NCI-H1436 treated with DMSO at 0.1 percent for 48 hours (cell line): ENCODE measurements at regions not wholly inside any gene's neighbourhood (a gene's known extent, or its start where the extent isn't known, plus 50 kb on each side); places are given as distances from the start of the nearest gene placed in this dataset.

Experiments used
- DNase-seq: peaks from one replicate; lab custom pipeline; 2025; lab: John Stamatoyannopoulos, UW

DNA sequence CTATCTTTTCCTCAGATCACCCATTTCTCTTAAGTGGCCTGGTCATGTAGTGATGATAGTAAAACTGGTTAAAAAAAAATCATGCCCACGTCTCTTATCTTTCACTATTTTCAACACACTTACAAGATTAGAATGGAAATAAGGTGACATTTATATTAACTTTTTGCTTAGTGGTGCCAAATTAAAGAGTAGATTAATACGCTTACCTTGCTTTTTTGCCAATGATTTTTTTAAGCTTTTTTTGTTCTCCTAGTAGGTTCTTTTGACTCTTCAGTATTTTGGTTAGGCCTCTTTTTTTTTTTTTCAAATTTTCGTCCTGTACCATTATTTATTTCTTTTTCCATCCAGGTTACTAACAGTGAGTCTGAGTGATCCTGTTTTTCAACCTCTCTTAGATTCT is 147.9 kb downstream of the PTCSC3 start:
- no peak for DNase-seq

DNA sequence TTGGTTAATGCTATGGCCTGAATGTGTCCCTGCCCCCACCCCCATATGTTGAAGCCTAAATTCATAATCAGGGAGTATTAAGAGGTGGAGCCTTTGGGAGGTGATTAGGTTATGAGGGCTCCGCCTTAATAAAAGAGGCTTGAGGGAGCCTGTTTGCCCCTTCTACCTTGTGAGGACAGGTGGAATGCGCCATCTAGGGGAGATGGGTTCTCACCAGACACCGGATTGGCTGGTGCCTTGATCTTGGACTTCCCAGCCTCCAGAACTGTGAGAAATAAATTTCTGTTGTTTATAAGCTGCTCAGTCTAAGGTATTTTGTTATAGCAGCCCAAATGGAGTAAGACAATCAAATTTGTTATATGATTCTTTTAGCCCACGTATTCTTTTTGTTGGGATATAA is 148.3 kb downstream of the PTCSC3 start:
- DNase-seq: no peak

- no peak for DNase-seq
These were observed 149.2 kb downstream of the PTCSC3 start for GRCh38 chr14:36027354-36027753.

- DNase-seq: no peak
These were observed 153.6 kb downstream of the PTCSC3 start for GRCh38 chr14:36022765-36023410.

GRCh38 chr14:36021591-36022320 is 154.8 kb downstream of the PTCSC3 start:
- DNase-seq: no peak

GRCh38 chr14:36021030-36021422 is 155.5 kb downstream of the PTCSC3 start:
- DNase-seq: no peak

DNA sequence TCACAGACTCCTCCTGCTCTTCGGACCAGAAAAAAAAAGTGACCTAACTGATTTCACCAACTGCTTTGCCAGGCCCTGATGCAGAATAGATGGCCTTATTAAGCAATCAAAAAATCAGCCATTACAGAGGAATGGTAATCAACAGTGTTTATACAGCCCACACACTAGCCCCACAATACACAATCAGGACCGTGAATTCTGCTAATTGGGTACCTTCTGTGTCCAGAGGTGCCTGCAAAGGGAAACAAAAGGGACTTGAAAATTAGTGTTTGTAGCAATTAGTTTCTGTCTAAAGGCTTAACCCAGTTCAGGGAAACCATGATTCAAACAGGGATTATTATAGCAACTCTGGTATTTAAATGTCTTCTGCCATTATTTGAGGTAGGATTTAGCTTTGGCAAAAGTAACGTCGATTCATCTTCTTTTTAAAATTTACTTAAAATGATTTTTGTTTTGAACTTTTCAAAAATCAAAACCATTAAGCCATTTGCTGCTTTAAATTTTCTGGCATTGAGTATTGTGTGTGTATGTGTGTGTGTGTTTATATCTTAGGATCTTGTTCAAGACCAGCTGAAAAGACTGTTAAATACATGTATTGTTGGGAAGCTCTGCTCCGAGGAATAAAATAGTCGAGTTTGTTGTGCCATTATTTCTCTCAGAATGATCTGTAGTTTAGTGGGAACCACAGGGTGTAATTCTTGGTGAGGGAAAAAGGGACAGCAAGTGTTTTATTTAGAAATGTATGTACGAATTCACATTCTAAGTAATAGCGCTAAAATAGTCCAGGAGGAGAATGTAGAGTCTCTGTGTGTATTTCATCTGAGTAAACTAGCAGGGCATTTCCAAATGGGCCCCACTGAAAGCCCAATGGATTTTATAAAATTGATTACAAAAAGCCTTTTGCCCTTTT is 156.1 kb downstream of the PTCSC3 start:
- DNase-seq: peak; percentile 89

GRCh38 chr14:36019126-36019525 is 157.4 kb downstream of the PTCSC3 start:
- DNase-seq: no peak

GRCh38 chr14:36014236-36014635 is 162.3 kb downstream of the PTCSC3 start:
- DNase-seq: no peak

DNA sequence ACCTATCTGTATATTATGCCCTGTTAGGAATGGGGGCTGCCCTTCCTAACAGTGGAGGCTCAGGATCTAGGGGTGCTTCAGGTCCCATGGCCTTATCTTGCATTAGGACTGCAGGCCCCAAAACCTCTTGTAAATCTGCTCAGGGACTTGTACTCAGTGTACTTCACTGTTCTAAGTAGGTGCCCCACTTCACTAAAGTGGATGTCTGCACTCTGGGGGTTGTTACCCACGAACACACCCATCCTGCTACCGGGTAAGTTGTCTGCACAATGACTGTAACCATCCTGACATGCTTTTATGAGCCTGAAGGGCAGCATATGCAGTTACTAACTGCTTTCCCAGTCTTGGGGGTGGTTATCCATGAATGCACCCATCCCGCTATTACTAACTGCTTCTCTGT is 163.0 kb downstream of the PTCSC3 start:
- no peak for DNase-seq

GRCh38 chr14:36012621-36013020 is 163.9 kb downstream of the PTCSC3 start:
- no peak for DNase-seq

- DNase-seq: no peak
These were observed 166.9 kb downstream of the PTCSC3 start for GRCh38 chr14:36009643-36010042.

DNA sequence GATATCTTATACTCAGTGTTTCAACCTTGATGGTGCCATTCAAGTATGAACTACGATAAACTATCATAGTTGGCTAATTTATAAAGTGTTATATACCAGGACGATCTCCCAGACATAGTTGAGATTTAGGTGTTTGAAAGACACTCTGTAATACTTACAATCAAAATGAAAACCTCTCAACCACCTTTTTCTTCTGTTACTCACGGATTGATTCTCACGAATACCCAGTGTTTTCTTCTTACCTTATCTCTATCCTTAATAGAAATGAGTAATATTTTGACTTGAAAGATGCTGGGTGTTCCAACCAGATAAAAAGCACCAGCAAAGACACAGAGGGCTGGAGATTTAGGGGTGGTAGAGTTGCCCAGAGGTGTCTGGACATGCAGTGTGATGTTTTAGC is 169.9 kb downstream of the PTCSC3 start:
- no peak for DNase-seq

- no peak for DNase-seq
These were observed 170.9 kb downstream of the PTCSC3 start for GRCh38 chr14:36005670-36006069.

DNA sequence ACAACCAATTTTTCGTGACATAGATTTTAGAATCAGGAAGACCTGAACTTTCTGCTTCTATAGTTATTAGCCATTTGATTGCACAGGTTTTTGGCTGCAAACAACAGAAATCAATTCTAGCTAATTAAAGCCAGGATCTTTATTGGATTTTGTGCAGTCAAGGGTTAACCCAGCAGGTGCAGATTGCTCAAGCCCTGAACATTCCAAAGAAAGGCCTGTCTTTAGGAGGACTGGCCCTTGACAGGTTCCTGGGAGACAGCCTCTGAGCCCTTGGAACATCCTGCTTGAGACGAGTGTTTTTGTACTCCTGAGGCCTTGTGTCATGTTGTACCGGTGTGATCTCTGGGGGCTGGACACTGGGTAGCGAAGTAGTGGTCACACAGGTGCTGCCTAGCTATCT is 174.6 kb downstream of the PTCSC3 start:
- no peak for DNase-seq

- peak; percentile 28 for DNase-seq
These were observed 173.2 kb downstream of the BRMS1L start for GRCh38 chr14:35999294-35999693.

DNA sequence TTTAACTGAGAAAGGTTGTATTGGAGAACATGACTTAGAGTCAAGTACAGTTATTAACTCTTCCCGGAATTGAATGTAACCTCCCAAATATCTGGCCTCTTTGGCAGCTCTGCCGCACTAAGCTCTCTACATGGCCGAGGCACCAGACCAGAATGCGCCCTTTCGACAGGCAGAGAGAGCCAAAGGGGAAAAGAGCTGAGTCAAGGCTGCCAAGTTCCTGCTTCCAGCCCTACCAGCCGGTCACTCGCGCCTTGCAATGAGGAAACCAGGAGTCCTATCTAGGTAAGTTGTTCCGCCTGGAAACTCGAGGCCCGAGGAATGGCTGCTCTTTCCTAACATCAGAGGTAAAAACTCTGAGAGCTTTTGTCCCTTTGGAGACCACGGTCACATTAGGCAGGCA is 172.2 kb downstream of the BRMS1L start:
- no peak for DNase-seq

- DNase-seq: no peak
These were observed 167.5 kb downstream of the BRMS1L start for GRCh38 chr14:35993684-35993960.

DNA sequence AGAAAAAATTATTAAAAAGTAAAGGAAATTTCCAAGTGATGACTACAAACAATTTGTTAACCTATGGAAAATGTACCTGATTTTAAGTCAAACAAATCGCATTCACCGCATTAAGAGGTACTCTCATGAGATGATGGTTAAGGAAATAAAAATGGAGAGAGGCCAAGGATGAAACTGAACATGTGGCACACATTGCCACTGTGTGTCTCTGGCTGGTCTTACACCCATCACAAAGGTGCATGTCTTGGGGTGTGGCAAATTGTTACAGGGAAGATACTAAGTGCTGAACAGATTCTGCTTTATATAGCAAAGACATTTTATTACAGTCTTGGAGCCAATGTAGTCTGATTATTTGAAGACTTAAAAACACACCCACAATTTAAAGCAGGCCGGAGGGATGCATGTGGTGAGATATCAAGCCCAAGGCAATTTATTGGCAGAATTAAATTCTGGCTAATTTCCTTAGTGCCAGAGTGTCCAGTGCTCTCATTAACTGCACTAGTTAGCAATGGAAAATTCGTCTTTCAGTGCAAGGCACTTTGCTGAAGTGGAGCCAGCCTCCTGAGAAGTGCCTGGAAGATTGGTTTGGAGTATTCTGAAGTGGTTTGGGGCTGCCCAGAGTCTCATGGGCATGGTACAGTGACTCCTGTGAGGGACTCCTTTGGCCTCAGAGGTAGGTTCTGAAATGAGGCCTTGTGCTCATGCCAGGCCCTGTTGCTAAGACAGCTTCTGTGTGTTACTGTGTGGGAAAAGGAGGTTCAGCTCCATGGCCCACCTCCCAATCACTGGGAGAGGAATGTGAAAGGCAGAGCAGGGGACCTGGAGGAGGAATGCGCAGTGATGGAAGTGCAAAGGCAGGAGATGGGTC is 166.9 kb downstream of the BRMS1L start:
- DNase-seq: no peak

DNA sequence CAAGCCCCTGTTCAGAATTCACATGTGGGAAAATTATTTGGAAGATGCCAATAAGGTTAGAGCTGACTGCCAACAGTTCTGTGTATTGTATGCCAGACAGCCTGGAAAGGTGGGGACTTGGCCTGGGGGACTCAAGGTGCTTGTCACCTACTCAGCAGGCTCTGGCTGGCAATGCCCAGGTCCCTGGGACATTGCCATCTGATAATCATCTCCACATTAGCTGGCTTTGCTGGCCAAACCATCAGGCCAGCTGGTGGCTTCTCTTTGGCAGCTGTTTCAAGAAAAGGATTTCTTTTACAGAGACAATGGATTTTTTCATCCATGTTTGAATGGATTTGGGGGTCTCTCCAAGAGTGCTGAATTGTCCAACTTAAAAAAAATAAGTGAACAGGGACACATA is 165.2 kb downstream of the BRMS1L start:
- no peak for DNase-seq

GRCh38 chr14:35989736-35990135 is 163.6 kb downstream of the BRMS1L start:
- no peak for DNase-seq
